Activated CD4-positive, alpha-beta T cell treated with anti-CD3 and anti-CD28 coated beads, Interleukin-2, amount 10 ng/mL, durations not matched to agents 7 days and 5 days (primary cell): ENCODE measurements at regions not wholly inside any gene's neighbourhood (a gene's known extent, or its start where the extent isn't known, plus 50 kb on each side); places are given as distances from the start of the nearest gene placed in this dataset.
"Not testable (repeated sequence)": the region's sequence is repeated elsewhere in the genome, so short reads cannot be mapped to it uniquely, and the experiment has no call there.

Experiments used
- CTCF ChIA-PET: fragments of 350-600 bp; sonication (Branson Sonifier 250); formaldehyde crosslinking; loops from one replicate; lab custom pipeline; 2021; ENCODE audit warnings: antibody characterized with exemption; lab: Charles Lee
- POLR2A ChIA-PET: fragments of 350-600 bp; sonication (Branson Sonifier 250); formaldehyde crosslinking; loops from one replicate; lab custom pipeline; 2021; ENCODE audit warnings: antibody characterized with exemption; lab: Charles Lee
- DNase-seq: peaks from one replicate; pipeline ENCODE4 v3.0.0-alpha.2; 2020
- H3K27ac Mint-ChIP-seq: one replicate; pipeline ENCODE4 v1.8.0; 2021; ENCODE audit warnings: mild to moderate bottlenecking, moderate library complexity, mixed read lengths
- H3K27me3 Mint-ChIP-seq: one replicate; pipeline ENCODE4 v1.8.0; 2021; ENCODE audit warnings: mixed read lengths
- H3K36me3 Mint-ChIP-seq: one replicate; pipeline ENCODE4 v1.8.0; 2021; ENCODE audit warnings: low read depth, mixed read lengths
- H3K4me1 Mint-ChIP-seq: one replicate; pipeline ENCODE4 v1.8.0; 2021; ENCODE audit warnings: mixed read lengths
- H3K4me3 Mint-ChIP-seq: one replicate; pipeline ENCODE4 v1.8.0; 2021; ENCODE audit warnings: mild to moderate bottlenecking, moderate library complexity, mixed read lengths
- H3K9me3 Mint-ChIP-seq: one replicate; pipeline ENCODE4 v1.8.0; 2021; ENCODE audit warnings: mixed read lengths

DNA sequence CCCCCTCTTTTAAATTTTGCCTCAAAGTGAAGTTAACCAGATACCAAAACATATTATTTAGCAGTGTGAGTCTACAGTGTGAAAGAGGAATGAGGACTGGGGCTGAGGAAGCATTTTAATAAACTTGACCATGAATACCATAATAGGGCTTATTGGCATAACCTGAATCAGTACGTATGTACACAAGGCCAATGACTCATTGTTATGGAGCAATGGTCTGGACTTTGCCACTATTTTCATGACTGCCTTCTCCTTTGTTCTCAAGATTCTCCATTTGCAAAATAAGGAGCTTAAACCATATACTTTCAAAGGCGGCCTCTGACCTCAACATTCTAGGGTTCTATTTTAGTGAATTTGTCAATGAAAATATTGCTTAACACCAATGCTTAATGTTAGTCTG, 102.8 kb upstream of the OR13H1 start:
- DNase-seq: no peak
- Mint-ChIP-seq H3K4me3 (no peak overlapping the region), H3K9me3 (no peaks in the 10 kb centered on the region), H3K27ac (no peak overlapping the region), H3K36me3 (no peaks in the 10 kb centered on the region), H3K4me1 (no peaks in the 10 kb centered on the region), H3K27me3 (no peaks in the 10 kb centered on the region)
- ChIA-PET POLR2A (no interaction called here), CTCF (no interaction called here)

DNA sequence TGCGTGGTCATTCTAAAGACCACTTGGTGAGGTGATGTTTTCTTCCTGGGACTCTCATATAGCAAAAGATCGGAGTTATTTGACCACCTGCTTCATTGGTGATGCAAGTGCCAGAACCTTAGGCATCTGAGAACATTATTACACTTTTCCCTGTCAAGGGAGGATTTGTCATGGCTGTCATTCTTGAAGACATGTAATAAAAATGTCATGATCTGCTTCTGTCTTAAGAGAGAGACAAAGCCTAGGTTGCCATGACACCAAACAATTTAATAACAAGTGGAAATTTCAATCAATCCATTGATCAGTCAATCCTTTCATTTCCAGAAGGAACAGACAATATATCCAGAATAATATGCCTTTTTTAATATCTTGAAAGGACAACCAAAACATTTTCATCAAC, 97.9 kb upstream of the OR13H1 start:
- H3K27me3 Mint-ChIP-seq: no peaks in the 10 kb centered on the region
- no peaks in the 10 kb centered on the region for H3K9me3 Mint-ChIP-seq
- DNase-seq: no peak
- no peaks in the 10 kb centered on the region for H3K36me3 Mint-ChIP-seq
- H3K27ac Mint-ChIP-seq: no peak overlapping the region
- H3K4me1 Mint-ChIP-seq: no peaks in the 10 kb centered on the region
- ChIA-PET CTCF (no interaction called here), POLR2A (no interaction called here)
- H3K4me3 Mint-ChIP-seq: no peak overlapping the region

DNA sequence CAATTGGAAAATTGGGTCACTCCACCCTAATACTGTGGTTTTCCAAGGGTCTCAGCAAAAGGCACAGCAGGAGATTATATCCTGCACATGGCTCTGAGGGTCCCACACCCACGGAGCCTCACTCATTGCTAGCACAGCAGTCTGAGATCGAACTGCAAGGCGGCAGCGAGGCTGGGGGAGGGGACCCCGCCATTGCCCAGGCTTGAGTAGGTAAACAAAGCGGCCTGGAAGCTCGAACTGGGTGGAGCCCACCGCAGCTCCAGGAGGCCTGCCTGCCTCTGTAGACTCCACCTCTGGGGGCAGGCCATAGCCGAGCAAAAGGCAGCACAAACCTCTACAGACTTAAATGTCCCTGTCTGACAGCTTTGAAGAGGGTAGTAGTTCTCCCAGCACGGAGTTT, 82.0 kb upstream of the OR13H1 start:
- POLR2A ChIA-PET, CTCF ChIA-PET, H3K4me3 Mint-ChIP-seq, H3K27me3 Mint-ChIP-seq, H3K4me1 Mint-ChIP-seq, DNase-seq, H3K36me3 Mint-ChIP-seq, H3K9me3 Mint-ChIP-seq, H3K27ac Mint-ChIP-seq: not testable (repeated sequence)

DNA sequence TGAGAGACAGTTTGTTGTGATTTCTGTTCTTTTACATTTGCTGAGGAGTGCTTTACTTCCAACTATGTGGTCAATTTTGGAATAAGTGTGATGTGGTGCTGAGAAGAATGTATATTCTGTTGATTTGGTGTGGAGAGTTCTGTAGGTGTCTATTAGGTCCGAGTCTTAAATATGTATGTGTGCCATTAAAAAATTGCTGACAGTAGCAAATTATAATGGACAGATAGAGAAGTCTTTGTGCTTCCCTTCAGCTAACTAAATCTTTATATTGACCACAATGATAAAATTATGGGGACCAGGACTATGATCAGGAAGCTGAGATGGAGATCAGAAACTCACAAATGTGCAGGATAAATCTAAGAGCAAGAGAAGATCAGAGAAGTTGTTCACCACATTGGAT, 70.1 kb upstream of the OR13H1 start:
- H3K27ac Mint-ChIP-seq, H3K9me3 Mint-ChIP-seq, CTCF ChIA-PET, POLR2A ChIA-PET, H3K4me3 Mint-ChIP-seq, H3K4me1 Mint-ChIP-seq, H3K27me3 Mint-ChIP-seq, DNase-seq, H3K36me3 Mint-ChIP-seq: not testable (repeated sequence)

DNA sequence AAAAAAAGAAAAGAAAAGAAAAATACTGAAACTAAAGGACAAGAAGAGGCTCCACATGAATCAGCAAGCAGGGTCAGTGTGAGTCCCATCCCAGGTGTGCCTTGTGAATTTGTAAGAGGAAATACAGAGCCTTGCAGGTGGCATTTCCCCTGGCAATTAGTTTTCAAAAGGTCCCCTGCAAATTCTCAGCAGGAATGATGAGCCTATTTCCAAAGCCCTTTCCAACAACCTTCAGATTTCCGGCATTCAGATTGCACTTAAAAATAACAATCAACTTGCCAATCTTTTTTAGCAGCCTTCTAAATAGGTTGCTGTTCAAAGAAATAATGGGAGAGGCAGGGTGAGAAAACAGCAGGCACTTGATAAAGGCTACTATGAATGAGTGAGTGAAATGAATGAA, 66.4 kb upstream of the OR13H1 start:
- Mint-ChIP-seq H3K36me3 (no peaks in the 10 kb centered on the region), H3K4me1 (no peaks in the 10 kb centered on the region), H3K27me3 (no peaks in the 10 kb centered on the region), H3K9me3 (peaks cover 3% of the 10 kb centered on the region), H3K27ac (no peak overlapping the region), H3K4me3 (no peak overlapping the region)
- DNase-seq: no peak
- POLR2A ChIA-PET: no interaction called here
- CTCF ChIA-PET: no interaction called here
